ENCODE measurements at regions not wholly inside any gene's neighbourhood (a gene's known extent, or its start where the extent isn't known, plus 50 kb on each side); places are given as distances from the start of the nearest gene placed in this dataset.

DNA sequence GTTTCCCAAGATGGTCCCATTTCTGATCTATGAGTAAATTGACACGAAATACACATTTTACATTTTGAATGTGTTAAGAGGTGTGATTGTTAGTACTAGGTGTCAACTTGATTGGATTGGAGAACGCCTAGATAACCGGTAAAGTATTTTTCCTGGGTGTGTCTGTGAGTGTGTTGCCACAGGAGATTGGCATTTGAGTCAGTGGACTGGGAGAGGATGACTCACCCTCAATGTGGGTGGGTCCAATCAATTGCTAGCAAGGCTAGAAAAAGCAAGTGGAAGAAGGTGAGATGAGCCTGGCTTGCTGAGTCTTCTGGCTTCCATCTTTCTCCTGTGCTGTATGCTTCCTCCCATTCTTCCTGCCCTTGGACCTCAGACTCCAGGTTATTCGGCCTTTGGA, 960.7 kb upstream of the PCDH9 start:
- H3K4me1 Mint-ChIP-seq (ENCODE audit: low read depth), result no peaks in the 10 kb centered on the region
- no peak overlapping the region for H3K4me3 Mint-ChIP-seq
- peaks cover 25% of the 10 kb centered on the region for H3K9me3 Mint-ChIP-seq
- H3K27me3 Mint-ChIP-seq, result no peaks in the 10 kb centered on the region
- intact Hi-C loops (cut with micrococcal nuclease), result no loop called here
- no peak overlapping the region for H3K27ac Mint-ChIP-seq
- no peaks in the 10 kb centered on the region for H3K36me3 Mint-ChIP-seq (ENCODE audit: low read depth)

DNA sequence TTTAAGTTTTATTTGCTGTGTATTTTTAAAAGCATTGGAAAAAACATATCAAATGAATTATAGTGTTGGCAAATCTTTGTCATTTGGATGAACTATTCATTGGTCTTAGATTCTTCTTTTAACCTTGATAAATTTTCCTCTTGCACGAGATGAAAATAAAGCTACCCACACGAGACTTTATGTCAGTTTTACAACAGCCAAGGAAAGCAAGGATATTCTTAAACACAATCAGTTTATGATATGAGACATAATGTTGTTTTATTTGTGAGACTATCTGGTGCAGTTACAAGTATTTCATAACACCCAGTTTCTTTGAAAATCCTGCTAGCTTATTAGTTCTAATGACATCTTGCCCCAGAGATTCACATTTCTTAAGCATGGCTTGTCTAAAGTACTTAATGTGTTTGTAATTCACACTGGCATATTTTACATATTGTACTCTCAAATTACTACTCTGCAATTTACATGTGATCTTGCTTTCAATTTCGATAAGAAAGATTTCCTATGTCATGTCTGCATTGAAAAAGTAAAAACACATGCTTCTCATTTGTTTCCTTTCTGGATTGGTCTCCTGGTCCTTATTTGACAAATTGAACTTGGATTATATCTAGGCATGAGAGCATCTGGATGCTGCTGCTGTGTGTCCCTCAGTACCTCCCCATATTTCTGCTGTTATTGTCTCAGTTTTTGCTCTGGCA, 955.5 kb upstream of the PCDH9 start:
- no peaks in the 10 kb centered on the region for H3K36me3 Mint-ChIP-seq (ENCODE audit: low read depth)

DNA sequence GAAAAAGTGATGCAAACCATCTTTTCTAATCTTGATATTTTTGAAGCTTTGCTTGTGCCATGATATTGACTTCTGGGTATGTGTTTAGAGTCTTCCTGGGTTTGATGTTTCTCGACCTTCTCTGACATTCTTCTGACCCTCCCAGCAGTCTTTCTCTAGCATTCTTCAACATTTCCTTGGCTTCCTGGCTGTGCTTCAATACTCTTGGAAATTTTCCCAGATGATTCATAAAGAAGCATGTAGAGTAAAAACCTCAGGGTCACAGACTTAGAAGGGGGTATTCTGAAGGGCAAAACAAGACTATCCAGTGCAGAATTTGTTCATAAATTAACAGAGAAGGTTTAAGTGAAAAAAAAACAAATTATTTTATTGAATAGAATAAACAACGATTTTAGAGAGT, 946.3 kb upstream of the PCDH9 start:
- no peaks in the 10 kb centered on the region for H3K36me3 Mint-ChIP-seq (ENCODE audit: low read depth)
- no peaks in the 10 kb centered on the region for H3K4me1 Mint-ChIP-seq (ENCODE audit: low read depth)
- H3K27me3 Mint-ChIP-seq, result no peaks in the 10 kb centered on the region
- no peak overlapping the region for H3K4me3 Mint-ChIP-seq
- intact Hi-C loops (cut with micrococcal nuclease), result no loop called here
- H3K9me3 Mint-ChIP-seq, result peaks cover 39% of the 10 kb centered on the region
- H3K27ac Mint-ChIP-seq, result no peak overlapping the region

More for the DNA sequence above, 955.5 kb upstream of the PCDH9 start:
- intact Hi-C loops (cut with micrococcal nuclease), result no loop called here
- Mint-ChIP-seq H3K27ac (no peak overlapping the region), H3K27me3 (no peaks in the 10 kb centered on the region), H3K4me1 (ENCODE audit: low read depth) (no peaks in the 10 kb centered on the region), H3K9me3 (peaks cover 19% of the 10 kb centered on the region), H3K4me3 (no peak overlapping the region)

DNA sequence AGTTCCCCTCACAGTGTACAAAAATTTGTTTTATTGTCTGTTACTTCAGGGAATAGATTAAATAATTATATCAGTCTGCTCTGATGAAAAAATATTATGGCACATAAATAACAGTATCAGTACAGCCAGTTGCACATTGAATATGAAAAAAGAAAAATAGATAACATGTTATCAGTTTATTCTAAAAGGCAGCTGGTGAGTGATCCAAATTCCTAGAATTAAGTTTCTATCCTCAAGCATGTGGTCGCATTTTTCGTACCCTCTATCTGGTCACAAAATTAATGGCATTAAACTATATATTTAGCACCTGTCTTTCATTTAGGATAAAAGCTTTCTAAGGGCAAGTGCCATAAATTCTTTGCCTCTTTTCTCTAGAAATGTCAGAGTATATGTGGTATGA, 944.8 kb upstream of the PCDH9 start:
- intact Hi-C loops (cut with micrococcal nuclease), result no loop called here

DNA sequence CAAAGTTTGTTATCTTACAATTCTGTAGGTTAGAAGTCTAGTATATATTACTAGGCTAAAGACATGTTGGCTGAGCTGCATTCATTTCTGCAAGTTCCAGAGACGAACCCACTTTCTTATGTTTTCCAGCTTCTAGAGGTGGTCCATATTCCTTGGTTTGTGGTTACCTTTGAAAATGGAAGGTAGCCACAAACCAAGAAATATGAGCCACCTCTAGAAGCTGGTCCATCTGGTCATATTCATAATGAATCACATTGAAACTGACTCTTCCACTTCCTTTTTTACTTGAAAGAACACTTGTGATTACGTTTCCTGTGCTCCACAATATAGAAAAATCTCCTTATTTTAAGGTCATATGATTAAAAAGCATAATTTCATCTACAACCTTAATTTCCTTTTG, 943.0 kb upstream of the PCDH9 start:
- intact Hi-C loops (cut with micrococcal nuclease), result no loop called here
- H3K4me3 Mint-ChIP-seq, result no peak overlapping the region
- no peaks in the 10 kb centered on the region for H3K27me3 Mint-ChIP-seq
- H3K36me3 Mint-ChIP-seq (ENCODE audit: low read depth), result no peaks in the 10 kb centered on the region
- H3K27ac Mint-ChIP-seq, result no peak overlapping the region
- peaks cover 18% of the 10 kb centered on the region for H3K9me3 Mint-ChIP-seq
- no peaks in the 10 kb centered on the region for H3K4me1 Mint-ChIP-seq (ENCODE audit: low read depth)

More for the DNA sequence above, 944.8 kb upstream of the PCDH9 start:
- no peak overlapping the region for H3K4me3 Mint-ChIP-seq
- peaks cover 31% of the 10 kb centered on the region for H3K9me3 Mint-ChIP-seq
- no peaks in the 10 kb centered on the region for H3K4me1 Mint-ChIP-seq (ENCODE audit: low read depth)
- no peaks in the 10 kb centered on the region for H3K27me3 Mint-ChIP-seq
- no peak overlapping the region for H3K27ac Mint-ChIP-seq
- no peaks in the 10 kb centered on the region for H3K36me3 Mint-ChIP-seq (ENCODE audit: low read depth)

DNA sequence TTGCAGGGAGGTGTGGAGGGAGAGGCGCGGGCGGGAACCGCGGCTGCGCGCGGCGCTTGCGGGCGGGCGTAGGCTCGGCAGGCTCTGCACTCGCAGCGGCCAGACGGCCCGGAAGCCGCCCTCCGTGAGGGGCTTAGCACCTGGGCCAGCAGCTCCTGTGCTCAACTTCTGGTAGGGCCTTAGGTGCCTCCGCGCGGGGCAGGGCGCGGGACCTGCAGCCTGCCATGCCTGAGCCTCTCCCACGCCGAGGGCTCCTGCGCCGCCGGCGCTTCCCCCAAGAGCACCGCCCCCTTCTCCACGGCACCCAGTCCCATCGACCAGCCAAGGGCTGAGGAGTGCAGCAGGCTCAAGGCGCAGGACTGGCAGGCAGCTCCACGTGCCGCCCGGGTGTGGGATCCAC, 940.8 kb upstream of the PCDH9 start:
- no peaks in the 10 kb centered on the region for H3K4me1 Mint-ChIP-seq (ENCODE audit: low read depth)
- H3K27ac Mint-ChIP-seq, result no peak overlapping the region
- peaks cover 10% of the 10 kb centered on the region for H3K9me3 Mint-ChIP-seq
- intact Hi-C loops (cut with micrococcal nuclease), result no loop called here
- no peaks in the 10 kb centered on the region for H3K27me3 Mint-ChIP-seq
- H3K36me3 Mint-ChIP-seq (ENCODE audit: low read depth), result no peaks in the 10 kb centered on the region
- H3K4me3 Mint-ChIP-seq, result no peak overlapping the region

DNA sequence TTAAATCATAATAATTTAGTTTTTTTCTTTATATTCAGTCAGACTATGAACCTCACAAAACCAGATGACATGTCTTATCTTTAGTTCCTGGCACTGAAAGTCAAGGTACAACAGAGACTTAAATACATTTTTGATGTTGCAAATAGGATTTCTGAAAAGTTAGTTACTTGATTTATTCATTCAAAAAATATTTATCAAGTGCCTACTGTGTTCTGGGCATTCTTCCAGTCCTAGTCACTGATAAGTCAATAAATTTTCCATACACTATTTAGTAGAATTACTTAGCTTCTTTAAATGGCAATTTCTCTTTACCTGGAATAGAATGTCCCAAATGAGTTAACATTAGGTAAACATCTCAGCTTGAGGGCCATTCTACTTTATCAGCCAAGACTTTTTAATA, 938.3 kb upstream of the PCDH9 start:
- Mint-ChIP-seq H3K27ac (no peak overlapping the region), H3K4me1 (ENCODE audit: low read depth) (no peaks in the 10 kb centered on the region), H3K27me3 (no peaks in the 10 kb centered on the region), H3K9me3 (peaks cover 10% of the 10 kb centered on the region), H3K4me3 (no peak overlapping the region), H3K36me3 (ENCODE audit: low read depth) (no peaks in the 10 kb centered on the region)
- intact Hi-C loops (cut with micrococcal nuclease), result no loop called here

DNA sequence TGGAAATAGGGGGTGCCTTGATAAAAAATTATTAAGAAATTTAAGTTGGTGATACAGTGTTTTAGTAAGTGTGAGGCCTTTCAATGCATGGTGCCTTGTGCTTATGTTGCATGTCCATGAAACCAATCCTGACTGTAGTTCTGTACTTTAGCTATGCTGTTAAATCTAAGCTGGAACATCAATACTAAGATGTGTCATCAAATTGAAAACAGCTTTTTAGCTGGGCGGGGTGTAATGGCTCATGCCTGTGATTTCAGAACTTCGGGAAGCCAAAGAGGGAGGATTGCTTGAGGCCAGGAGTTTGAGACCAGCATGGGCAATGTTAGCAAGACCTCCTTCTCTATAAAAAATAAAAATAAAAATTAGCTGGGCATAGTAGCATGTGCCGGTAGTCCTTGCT, 930.3 kb upstream of the PCDH9 start:
- no peak overlapping the region for H3K4me3 Mint-ChIP-seq
- no peaks in the 10 kb centered on the region for H3K4me1 Mint-ChIP-seq (ENCODE audit: low read depth)
- intact Hi-C loops (cut with micrococcal nuclease), result no loop called here
- H3K27me3 Mint-ChIP-seq, result no peaks in the 10 kb centered on the region
- H3K9me3 Mint-ChIP-seq, result peaks cover 20% of the 10 kb centered on the region
- no peaks in the 10 kb centered on the region for H3K36me3 Mint-ChIP-seq (ENCODE audit: low read depth)
- H3K27ac Mint-ChIP-seq, result no peak overlapping the region

DNA sequence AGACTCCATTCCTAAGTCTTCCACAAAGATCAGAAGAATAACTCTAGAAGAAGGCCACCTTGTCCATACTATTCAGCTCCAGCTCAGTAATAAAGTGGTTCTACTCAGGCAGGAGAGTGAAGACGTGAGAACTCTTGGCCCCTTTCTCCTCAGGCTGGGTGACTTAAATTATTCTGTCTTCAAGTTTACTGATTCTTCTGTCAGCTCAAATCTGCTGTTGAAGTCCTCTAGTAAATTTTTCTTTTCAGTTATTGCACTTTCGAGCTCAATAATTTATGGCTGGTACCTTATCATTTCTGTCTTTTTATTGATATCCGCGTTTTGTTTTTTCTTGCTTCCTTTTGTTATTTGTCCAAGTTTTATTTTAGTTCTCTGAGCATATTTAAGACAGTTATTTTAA, 922.3 kb upstream of the PCDH9 start:
- intact Hi-C loops (cut with micrococcal nuclease), result no loop called here
- Mint-ChIP-seq H3K4me1 (ENCODE audit: low read depth) (no peaks in the 10 kb centered on the region), H3K36me3 (ENCODE audit: low read depth) (no peaks in the 10 kb centered on the region), H3K9me3 (peaks cover 9% of the 10 kb centered on the region), H3K27me3 (no peaks in the 10 kb centered on the region), H3K27ac (no peak overlapping the region), H3K4me3 (no peak overlapping the region)

DNA sequence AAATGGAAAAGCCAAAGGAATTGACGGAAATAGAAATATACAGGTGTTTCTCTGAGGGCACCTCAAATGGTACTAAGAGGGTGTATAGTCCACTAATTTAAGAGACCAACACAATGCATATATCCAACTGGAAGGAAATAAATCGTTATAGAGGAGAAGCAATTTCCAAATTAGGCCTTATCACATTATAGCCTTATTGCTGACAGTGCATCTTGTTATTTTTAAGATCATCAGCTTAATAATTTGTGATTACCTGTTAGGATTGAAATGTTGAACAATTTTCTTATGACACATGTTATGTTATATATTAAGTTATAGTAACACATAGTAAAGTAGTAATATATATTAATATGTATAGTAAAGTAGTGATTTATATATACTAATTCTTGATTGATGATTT, 915.7 kb upstream of the PCDH9 start:
- Mint-ChIP-seq H3K27me3 (no peaks in the 10 kb centered on the region), H3K36me3 (ENCODE audit: low read depth) (no peaks in the 10 kb centered on the region), H3K4me3 (no peak overlapping the region), H3K9me3 (peaks cover 9% of the 10 kb centered on the region), H3K4me1 (ENCODE audit: low read depth) (no peaks in the 10 kb centered on the region), H3K27ac (no peak overlapping the region)
- intact Hi-C loops (cut with micrococcal nuclease), result no loop called here

DNA sequence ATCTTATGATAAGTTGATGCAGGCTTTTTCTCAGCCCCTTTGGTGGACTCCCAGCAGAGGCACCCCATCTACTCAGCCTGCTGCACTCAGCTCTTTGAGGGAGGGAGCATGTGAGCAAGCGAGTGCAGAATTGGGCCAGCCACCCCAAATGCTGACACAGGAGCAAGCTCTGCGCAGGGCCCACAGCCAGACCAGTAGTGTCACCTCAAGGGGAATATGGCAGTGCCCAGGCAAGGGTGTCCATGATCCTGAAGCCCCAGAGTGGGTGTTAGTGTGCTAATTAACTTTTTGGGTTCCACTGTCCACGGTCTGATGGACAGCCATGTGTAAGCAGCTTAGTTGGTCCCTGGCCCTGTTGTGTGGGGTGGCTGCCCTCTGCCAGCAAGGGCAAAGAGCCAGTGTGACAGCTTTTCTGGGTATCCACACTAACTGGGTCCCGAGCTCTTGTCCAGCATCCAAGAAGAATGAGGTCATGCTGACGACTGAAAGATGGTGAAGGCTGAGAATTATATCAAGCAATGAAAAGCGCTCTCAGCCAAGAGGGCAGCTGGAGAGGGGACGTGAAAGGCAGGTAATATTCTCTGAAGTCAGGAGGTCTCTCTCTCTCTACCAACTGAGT, 898.3 kb upstream of the PCDH9 start:
- Mint-ChIP-seq H3K36me3 (ENCODE audit: low read depth) (no peaks in the 10 kb centered on the region), H3K27ac (no peak overlapping the region), H3K9me3 (peaks cover 20% of the 10 kb centered on the region), H3K4me1 (ENCODE audit: low read depth) (no peaks in the 10 kb centered on the region), H3K27me3 (no peaks in the 10 kb centered on the region), H3K4me3 (no peak overlapping the region)
- intact Hi-C loops (cut with micrococcal nuclease), result no loop called here

DNA sequence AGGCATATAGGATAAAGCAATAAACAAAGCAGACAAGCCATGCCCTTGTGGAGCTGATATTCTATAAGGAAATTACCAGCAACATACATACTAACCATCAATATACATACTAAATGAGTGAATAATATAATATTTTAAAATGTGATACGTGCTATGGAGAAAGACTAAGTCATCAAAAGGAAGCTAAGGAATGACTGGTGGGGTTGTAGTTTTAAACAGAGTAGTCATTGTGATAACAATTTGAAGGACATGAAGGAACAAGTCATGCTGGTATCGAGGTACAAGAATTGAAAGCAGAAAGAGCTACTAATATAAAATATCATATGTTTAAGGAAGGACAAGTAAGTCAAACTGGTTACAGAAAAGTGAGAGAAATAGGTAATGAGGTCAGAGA, 894.9 kb upstream of the PCDH9 start:
- Mint-ChIP-seq H3K27me3 (no peaks in the 10 kb centered on the region), H3K4me3 (no peak overlapping the region), H3K36me3 (ENCODE audit: low read depth) (no peaks in the 10 kb centered on the region), H3K4me1 (ENCODE audit: low read depth) (no peaks in the 10 kb centered on the region), H3K27ac (no peak overlapping the region), H3K9me3 (peaks cover 17% of the 10 kb centered on the region)
- intact Hi-C loops (cut with micrococcal nuclease), result no loop called here

DNA sequence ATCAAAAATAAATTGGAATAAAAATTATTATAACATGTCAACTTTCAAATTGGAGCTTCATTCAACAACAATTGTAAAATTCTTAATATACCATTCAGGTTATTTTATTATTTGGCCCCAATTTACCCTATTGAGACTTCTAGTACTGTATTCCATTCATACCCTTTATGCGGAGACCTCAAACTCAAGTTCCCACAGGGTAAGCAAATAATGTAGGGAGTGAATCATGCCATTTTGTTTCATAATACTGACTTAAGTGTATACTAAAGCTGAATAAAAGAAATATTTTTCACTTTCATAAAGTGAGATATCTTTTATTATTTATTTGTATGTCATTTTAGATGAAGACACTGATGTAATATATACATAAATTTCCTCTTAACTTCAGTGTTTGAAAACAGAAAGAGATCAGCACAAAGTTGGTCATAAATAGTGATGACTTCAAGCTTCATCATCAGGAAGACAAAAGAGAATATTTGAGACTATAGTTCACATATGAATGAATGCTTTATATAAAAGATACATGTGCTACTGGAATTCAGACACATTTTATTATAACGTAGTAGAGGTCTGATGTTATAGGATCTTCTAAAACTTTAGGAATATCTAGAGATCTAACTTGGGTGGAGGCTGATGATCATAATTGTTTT, 894.4 kb upstream of the PCDH9 start:
- Mint-ChIP-seq H3K4me1 (ENCODE audit: low read depth) (no peaks in the 10 kb centered on the region), H3K9me3 (peaks cover 17% of the 10 kb centered on the region), H3K4me3 (no peak overlapping the region), H3K27me3 (no peaks in the 10 kb centered on the region), H3K36me3 (ENCODE audit: low read depth) (no peaks in the 10 kb centered on the region), H3K27ac (no peak overlapping the region)
- intact Hi-C loops (cut with micrococcal nuclease), result no loop called here

DNA sequence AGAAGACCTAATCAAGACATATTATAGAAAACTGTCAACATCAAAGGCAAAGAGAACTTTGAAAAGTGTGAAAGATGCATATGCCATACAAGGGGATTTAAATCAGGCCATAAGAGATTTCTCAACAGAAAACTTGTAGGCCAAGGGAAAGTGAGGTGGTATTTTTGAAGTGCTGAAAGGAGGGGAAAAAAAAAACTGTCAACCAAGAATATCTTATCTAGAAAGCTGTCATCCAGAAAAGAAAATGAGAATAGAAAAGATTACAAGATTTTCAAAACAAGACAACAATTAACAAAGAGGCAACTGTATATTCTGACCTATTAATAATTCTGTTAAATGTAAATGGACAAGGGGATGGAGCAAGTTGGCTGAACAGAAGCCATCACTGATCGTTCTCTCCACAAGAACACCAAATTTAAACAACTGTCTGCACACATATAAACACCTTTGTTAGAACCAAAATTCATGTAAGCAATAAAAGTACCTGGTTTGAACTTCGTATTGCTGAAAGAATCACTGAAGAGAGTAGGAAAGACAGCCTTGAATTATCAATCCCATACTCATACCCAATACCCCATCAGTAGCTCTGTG, 880.1 kb upstream of the PCDH9 start:
- Mint-ChIP-seq H3K27ac (no peak overlapping the region), H3K9me3 (peaks cover 72% of the 10 kb centered on the region)

More for the DNA sequence above, 880.1 kb upstream of the PCDH9 start:
- intact Hi-C loops (cut with micrococcal nuclease), result no loop called here
- H3K4me3 Mint-ChIP-seq, result no peak overlapping the region
- H3K4me1 Mint-ChIP-seq (ENCODE audit: low read depth), result no peaks in the 10 kb centered on the region
- H3K27me3 Mint-ChIP-seq, result no peaks in the 10 kb centered on the region
- H3K36me3 Mint-ChIP-seq (ENCODE audit: low read depth), result no peaks in the 10 kb centered on the region
